GM12878 (cell line): ENCODE measurements at regions not wholly inside any gene's neighbourhood (a gene's known extent, or its start where the extent isn't known, plus 50 kb on each side); places are given as distances from the start of the nearest gene placed in this dataset.

Source experiments
- CTCF ChIP-seq, 3 experiments: IDR thresholded peaks in 2 of 3; conservative IDR thresholded peaks in 1 of 3; 2 replicates each; pipeline ENCODE4 v1.5.1; 2011; ENCODE audit warnings: low read depth in 3 of 3, low read length in 3 of 3, mild to moderate bottlenecking in 3 of 3, control low read depth in 2 of 3, moderate library complexity in 2 of 3, inconsistent platforms in 1 of 3, mixed read lengths in 1 of 3; ENCODE audit not compliant: control insufficient read depth in 2 of 3, insufficient read depth in 1 of 3; ENCODE audit errors: extremely low read depth in 1 of 3
- EZH2 ChIP-seq: IDR thresholded peaks from 2 replicates; pipeline ENCODE4 v1.6.1; 2012; ENCODE audit warnings: low read depth, mild to moderate bottlenecking, control low read depth, inconsistent platforms, low read length, borderline replicate concordance; ENCODE audit not compliant: control insufficient read depth
- POLR2A ChIP-seq: IDR thresholded peaks from 2 replicates; pipeline ENCODE4 v1.6.1; 2011; ENCODE audit warnings: low read depth, mild to moderate bottlenecking, low read length
- POLR2AphosphoS5 ChIP-seq: IDR thresholded peaks from 2 replicates; pipeline ENCODE4 v1.6.1; 2011; ENCODE audit warnings: mild to moderate bottlenecking, low read length, inconsistent platforms
- RAD51 ChIP-seq: fragments of 450-650 bp; IDR thresholded peaks from 2 replicates; pipeline ENCODE4 v1.6.1; 2016; ENCODE audit warnings: moderate library complexity, mild to moderate bottlenecking, inconsistent platforms

GRCh38 chr10:93208717-93209464, 135.2 kb downstream of the CYP26A1 start:
- TF ChIP-seq POLR2A (no peak), CTCF (IDR thresholded peaks at IDR 0.05 in 2 of 3, conservative IDR thresholded peaks at IDR 0.05 in 1 of 3; ENCODE audit: control insufficient read depth in 2 of 3, extremely low read depth in 1 of 3, insufficient read depth in 1 of 3, low read depth in 3 of 3, low read length in 3 of 3) (no peak), EZH2 (no peak), POLR2AphosphoS5 (no peak), RAD51 (no peak)
